ENCODE measurements at regions not wholly inside any gene's neighbourhood (a gene's known extent, or its start where the extent isn't known, plus 50 kb on each side); places are given as distances from the start of the nearest gene placed in this dataset.

- TF ChIP-seq CTCF (IDR thresholded peaks at IDR 0.05; ENCODE audit: unreplicated experiment) = no peak
- CTCF ChIA-PET = interaction anchor here (0.7 kb wide), 1 partner anchor 256 kb away, joined by 3 read pairs; no protein-coding TSS in a partner anchor
- no peaks in the 10 kb centered on the region for H3K4me1 Mint-ChIP-seq (ENCODE audit: low read depth, unreplicated experiment)
- no peak overlapping the region for H3K27ac Mint-ChIP-seq (ENCODE audit: unreplicated experiment)
- no peak overlapping the region for H3K4me3 Mint-ChIP-seq (ENCODE audit: low read depth, unreplicated experiment)
- DNase-seq = no peak
- intact Hi-C loops (cut with micrococcal nuclease; ENCODE audit: unreplicated experiment) = loop anchor here (10.0 kb wide), 1 partner anchor 334 kb away; no protein-coding TSS in a partner anchor
- no peaks in the 10 kb centered on the region for H3K36me3 Mint-ChIP-seq (ENCODE audit: insufficient read depth, unreplicated experiment)
- H3K9me3 Mint-ChIP-seq (ENCODE audit: low read depth, unreplicated experiment) = peaks cover 3% of the 10 kb centered on the region
- no TSS peak for BruUV-seq (replicated peaks)
- no peaks in the 10 kb centered on the region for H3K27me3 Mint-ChIP-seq (ENCODE audit: unreplicated experiment)
These were observed 119.7 kb upstream of the IGSF10 start for GRCh38 chr3:151580591-151580990.

- H3K27me3 Mint-ChIP-seq (ENCODE audit: unreplicated experiment) = no peaks in the 10 kb centered on the region
- no peaks in the 10 kb centered on the region for H3K36me3 Mint-ChIP-seq (ENCODE audit: insufficient read depth, unreplicated experiment)
- peaks cover 3% of the 10 kb centered on the region for H3K9me3 Mint-ChIP-seq (ENCODE audit: low read depth, unreplicated experiment)
- intact Hi-C loops (cut with micrococcal nuclease; ENCODE audit: unreplicated experiment) = loop anchor here (10.0 kb wide), 1 partner anchor 335 kb away; no protein-coding TSS in a partner anchor
- H3K4me3 Mint-ChIP-seq (ENCODE audit: low read depth, unreplicated experiment) = no peak overlapping the region
- TF ChIP-seq CTCF (IDR thresholded peaks at IDR 0.05; ENCODE audit: unreplicated experiment) = no peak
- CTCF ChIA-PET = no interaction called here
- no peak for DNase-seq
- no TSS peak for BruUV-seq (replicated peaks)
- H3K4me1 Mint-ChIP-seq (ENCODE audit: low read depth, unreplicated experiment) = no peaks in the 10 kb centered on the region
- H3K27ac Mint-ChIP-seq (ENCODE audit: unreplicated experiment) = no peak overlapping the region
These were observed 118.9 kb upstream of the IGSF10 start for GRCh38 chr3:151579571-151580270.

GRCh38 chr3:151578495-151578894 is 117.6 kb upstream of the IGSF10 start:
- CTCF ChIA-PET = no interaction called here
- no peak overlapping the region for H3K27ac Mint-ChIP-seq (ENCODE audit: unreplicated experiment)
- intact Hi-C loops (cut with micrococcal nuclease; ENCODE audit: unreplicated experiment) = no loop called here
- peaks cover 3% of the 10 kb centered on the region for H3K9me3 Mint-ChIP-seq (ENCODE audit: low read depth, unreplicated experiment)
- TF ChIP-seq CTCF (IDR thresholded peaks at IDR 0.05; ENCODE audit: unreplicated experiment) = no peak
- no peak for DNase-seq
- no peaks in the 10 kb centered on the region for H3K27me3 Mint-ChIP-seq (ENCODE audit: unreplicated experiment)
- H3K4me1 Mint-ChIP-seq (ENCODE audit: low read depth, unreplicated experiment) = no peaks in the 10 kb centered on the region
- no peaks in the 10 kb centered on the region for H3K36me3 Mint-ChIP-seq (ENCODE audit: insufficient read depth, unreplicated experiment)
- no peak overlapping the region for H3K4me3 Mint-ChIP-seq (ENCODE audit: low read depth, unreplicated experiment)
- no TSS peak for BruUV-seq (replicated peaks)

- no TSS peak for BruUV-seq (replicated peaks)
- TF ChIP-seq CTCF (IDR thresholded peaks at IDR 0.05; ENCODE audit: unreplicated experiment) = no peak
- DNase-seq = no peak
- Mint-ChIP-seq H3K36me3 (ENCODE audit: insufficient read depth, unreplicated experiment) (no peaks in the 10 kb centered on the region), H3K4me1 (ENCODE audit: low read depth, unreplicated experiment) (no peaks in the 10 kb centered on the region), H3K27me3 (ENCODE audit: unreplicated experiment) (no peaks in the 10 kb centered on the region), H3K4me3 (ENCODE audit: low read depth, unreplicated experiment) (no peak overlapping the region), H3K27ac (ENCODE audit: unreplicated experiment) (no peak overlapping the region), H3K9me3 (ENCODE audit: low read depth, unreplicated experiment) (peaks cover 7% of the 10 kb centered on the region)
- intact Hi-C loops (cut with micrococcal nuclease; ENCODE audit: unreplicated experiment) = no loop called here
- CTCF ChIA-PET = no interaction called here
These were observed 115.8 kb upstream of the IGSF10 start for GRCh38 chr3:151576511-151577137.

All from Calu3 (cell line).